MM.1S (cell line): ENCODE measurements at regions not wholly inside any gene's neighbourhood (a gene's known extent, or its start where the extent isn't known, plus 50 kb on each side); places are given as distances from the start of the nearest gene placed in this dataset.

Experiments
- DNase-seq: peaks from one replicate; pipeline ENCODE4 v3.0.0-alpha.2; 2015
- H2AFZ ChIP-seq: fragments of 300-600 bp; sonication (generic); 2 replicates; pipeline ENCODE4 v1.6.0; 2016; ENCODE audit warnings: antibody characterized with exemption, low read length
- H3F3A ChIP-seq: fragments of 300-600 bp; sonication (generic); 2 replicates; pipeline ENCODE4 v1.6.1; 2016; ENCODE audit warnings: mild to moderate bottlenecking, antibody characterized with exemption, low read length, moderate library complexity, mixed read lengths; ENCODE audit not compliant: insufficient read depth
- H3K27ac ChIP-seq: fragments of 300-600 bp; sonication (generic); 2 replicates; pipeline ENCODE4 v1.5.1; 2016; ENCODE audit warnings: mild to moderate bottlenecking, low read length
- H3K27me3 ChIP-seq: fragments of 300-600 bp; sonication (generic); replicated peaks from 2 replicates; pipeline ENCODE4 v1.6.0; 2016; ENCODE audit warnings: low read length; ENCODE audit not compliant: insufficient read depth
- H3K36me3 ChIP-seq: fragments of 300-600 bp; sonication (generic); replicated peaks from 2 replicates; pipeline ENCODE4 v1.6.1; 2016; ENCODE audit warnings: mild to moderate bottlenecking, low read length, mixed read lengths; ENCODE audit not compliant: insufficient read depth
- H3K4me1 ChIP-seq: fragments of 300-600 bp; sonication (generic); 2 replicates; pipeline ENCODE4 v1.6.1; 2016; ENCODE audit warnings: low read length, mixed read lengths
- H3K4me2 ChIP-seq: fragments of 300-600 bp; sonication (generic); 2 replicates; pipeline ENCODE4 v1.6.0; 2016; ENCODE audit warnings: low read depth, low read length
- H3K4me3 ChIP-seq: fragments of 300-600 bp; sonication (generic); 2 replicates; pipeline ENCODE4 v1.5.1; 2016; ENCODE audit warnings: low read length, mixed read lengths
- H3K79me2 ChIP-seq: fragments of 300-600 bp; sonication (generic); 2 replicates; pipeline ENCODE4 v1.6.1; 2016; ENCODE audit warnings: mixed run types, low read length, mixed read lengths
- H3K9ac ChIP-seq: fragments of 300-600 bp; sonication (generic); 2 replicates; pipeline ENCODE4 v1.6.1; 2016; ENCODE audit warnings: low read length, mixed read lengths
- H3K9me2 ChIP-seq: fragments of 300-600 bp; sonication (generic); replicated peaks from 2 replicates; pipeline ENCODE4 v1.6.1; 2016; ENCODE audit warnings: mild to moderate bottlenecking, low read length, mixed read lengths; ENCODE audit not compliant: insufficient read depth
- H3K9me3 ChIP-seq: fragments of 300-600 bp; sonication (generic); replicated peaks from 2 replicates; pipeline ENCODE4 v1.6.1; 2016; ENCODE audit warnings: mild to moderate bottlenecking, low read length, mixed read lengths; ENCODE audit not compliant: insufficient read depth
- H4K20me1 ChIP-seq: fragments of 300-600 bp; sonication (generic); 2 replicates; pipeline ENCODE4 v1.6.1; 2016; ENCODE audit warnings: mild to moderate bottlenecking, low read length, moderate library complexity, mixed read lengths; ENCODE audit not compliant: insufficient read depth
- CTCF ChIP-seq: fragments of 300-600 bp; sonication (generic); IDR thresholded peaks from 2 replicates; pipeline ENCODE4 v1.5.1; 2016; ENCODE audit warnings: antibody characterized with exemption, low read length, mixed read lengths
- EZH2 ChIP-seq: fragments of 300-600 bp; sonication (generic); optimal IDR thresholded peaks from 2 replicates; pipeline ENCODE3; 2017; ENCODE audit warnings: low read depth, mild to moderate bottlenecking, antibody characterized with exemption, low read length, mixed read lengths
- EZH2phosphoT487 ChIP-seq: fragments of 300-600 bp; sonication (generic); IDR thresholded peaks from 2 replicates; pipeline ENCODE4 v1.6.1; 2018; ENCODE audit warnings: antibody characterized with exemption, low read length

- Histone ChIP-seq H3K4me1 (no peaks in the 10 kb centered on the region), H3K9me3 (no peaks in the 10 kb centered on the region), H2AFZ (no peak overlapping the region), H3K9me2 (no peaks in the 10 kb centered on the region), H4K20me1 (no peaks in the 10 kb centered on the region), H3F3A (no peaks in the 10 kb centered on the region), H3K27me3 (no peaks in the 10 kb centered on the region), H3K4me2 (no peak overlapping the region), H3K36me3 (no peaks in the 10 kb centered on the region), H3K79me2 (no peaks in the 10 kb centered on the region), H3K9ac (no peak overlapping the region), H3K4me3 (no peak overlapping the region), H3K27ac (no peak overlapping the region)
- DNase-seq, result no peak
- TF ChIP-seq EZH2 (no peak), EZH2phosphoT487 (no peak), CTCF (no peak)
Observed at GRCh38 chr1:103187673-103188072, 79.4 kb upstream of the COL11A1 start.

DNA sequence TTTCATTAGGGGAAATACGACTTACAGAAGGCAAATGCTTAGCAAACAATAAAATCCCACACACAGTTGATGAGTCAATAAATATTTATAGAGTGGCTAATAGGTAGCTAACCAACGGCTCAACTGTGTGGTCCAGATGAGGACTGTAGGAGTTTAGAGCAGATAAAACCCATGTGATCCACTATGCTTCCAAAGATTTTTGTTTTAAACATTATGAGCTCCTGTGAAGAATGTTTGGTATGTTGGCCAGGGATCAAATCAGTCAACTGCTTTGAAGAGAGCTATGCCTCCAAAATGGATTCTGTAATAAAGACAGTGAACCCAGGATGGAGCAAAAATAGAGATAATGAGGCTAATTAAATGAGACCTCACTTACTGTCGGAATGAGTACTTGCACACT, 72.3 kb upstream of the COL11A1 start:
- Histone ChIP-seq H3K79me2 (no peaks in the 10 kb centered on the region), H3K36me3 (no peaks in the 10 kb centered on the region), H3K4me3 (no peak overlapping the region), H3K4me1 (no peaks in the 10 kb centered on the region), H3K9me3 (no peaks in the 10 kb centered on the region), H3K9ac (no peak overlapping the region), H3K4me2 (no peak overlapping the region), H3K9me2 (no peaks in the 10 kb centered on the region), H3K27me3 (no peaks in the 10 kb centered on the region), H4K20me1 (no peaks in the 10 kb centered on the region), H3F3A (no peaks in the 10 kb centered on the region), H3K27ac (no peak overlapping the region), H2AFZ (no peak overlapping the region)
- no peak for DNase-seq
- TF ChIP-seq CTCF (no peak), EZH2phosphoT487 (no peak), EZH2 (no peak)

- Histone ChIP-seq H3K9me2 (no peaks in the 10 kb centered on the region), H3K4me1 (no peaks in the 10 kb centered on the region), H4K20me1 (no peaks in the 10 kb centered on the region), H3K9me3 (no peaks in the 10 kb centered on the region), H3K27ac (no peak overlapping the region), H3F3A (no peaks in the 10 kb centered on the region), H3K4me2 (no peak overlapping the region), H3K36me3 (no peaks in the 10 kb centered on the region), H3K79me2 (no peaks in the 10 kb centered on the region), H3K4me3 (no peak overlapping the region), H2AFZ (no peak overlapping the region), H3K27me3 (no peaks in the 10 kb centered on the region), H3K9ac (no peak overlapping the region)
- TF ChIP-seq CTCF, result no peak
- TF ChIP-seq EZH2phosphoT487, result no peak
- TF ChIP-seq EZH2, result no peak
- DNase-seq, result no peak
Observed at GRCh38 chr1:103177108-103177775, 68.9 kb upstream of the COL11A1 start.
